HL-60 (cell line): ENCODE measurements at regions not wholly inside any gene's neighbourhood (a gene's known extent, or its start where the extent isn't known, plus 50 kb on each side); places are given as distances from the start of the nearest gene placed in this dataset.
"Not testable (repeated sequence)": the region's sequence is repeated elsewhere in the genome, so short reads cannot be mapped to it uniquely, and the experiment has no call there.

ENCODE experiments used
- POLR2AphosphoS5 ChIP-seq: IDR thresholded peaks from 2 replicates; pipeline ENCODE4 v1.6.1; 2012; ENCODE audit warnings: low read depth
- TF ChIP-seq, protein P1 (sequence below): IDR thresholded peaks from one replicate; pipeline ENCODE4 v1.5.1; 2011; ENCODE audit warnings: low read length, control low read depth, inconsistent platforms; ENCODE audit not compliant: insufficient read depth
- TF ChIP-seq, protein P2 (sequence below): IDR thresholded peaks from 2 replicates; pipeline ENCODE4 v1.6.1; 2012; ENCODE audit warnings: low read depth; ENCODE audit not compliant: insufficient replicate concordance

DNA sequence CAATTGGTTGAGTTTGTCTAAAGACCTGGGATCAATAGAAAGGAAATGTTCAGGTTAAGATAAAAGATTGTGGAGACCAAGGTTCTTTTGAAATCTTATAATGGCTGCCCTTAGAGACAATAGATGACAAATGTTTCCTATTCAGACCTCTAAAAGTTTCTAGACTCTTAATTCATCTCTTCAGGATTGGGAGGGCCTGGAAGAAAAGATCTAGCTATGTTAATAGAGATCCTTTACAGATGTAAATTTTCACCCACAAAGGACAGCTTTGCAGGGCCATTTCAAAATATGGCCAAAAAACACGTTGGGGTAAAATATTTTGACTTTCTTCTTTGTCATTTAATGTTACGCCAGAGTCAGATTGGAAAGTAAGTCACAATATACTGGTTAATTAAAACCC lies 1739.6 kb downstream of the ARAP2 start:
- TF ChIP-seq, protein P1, sequence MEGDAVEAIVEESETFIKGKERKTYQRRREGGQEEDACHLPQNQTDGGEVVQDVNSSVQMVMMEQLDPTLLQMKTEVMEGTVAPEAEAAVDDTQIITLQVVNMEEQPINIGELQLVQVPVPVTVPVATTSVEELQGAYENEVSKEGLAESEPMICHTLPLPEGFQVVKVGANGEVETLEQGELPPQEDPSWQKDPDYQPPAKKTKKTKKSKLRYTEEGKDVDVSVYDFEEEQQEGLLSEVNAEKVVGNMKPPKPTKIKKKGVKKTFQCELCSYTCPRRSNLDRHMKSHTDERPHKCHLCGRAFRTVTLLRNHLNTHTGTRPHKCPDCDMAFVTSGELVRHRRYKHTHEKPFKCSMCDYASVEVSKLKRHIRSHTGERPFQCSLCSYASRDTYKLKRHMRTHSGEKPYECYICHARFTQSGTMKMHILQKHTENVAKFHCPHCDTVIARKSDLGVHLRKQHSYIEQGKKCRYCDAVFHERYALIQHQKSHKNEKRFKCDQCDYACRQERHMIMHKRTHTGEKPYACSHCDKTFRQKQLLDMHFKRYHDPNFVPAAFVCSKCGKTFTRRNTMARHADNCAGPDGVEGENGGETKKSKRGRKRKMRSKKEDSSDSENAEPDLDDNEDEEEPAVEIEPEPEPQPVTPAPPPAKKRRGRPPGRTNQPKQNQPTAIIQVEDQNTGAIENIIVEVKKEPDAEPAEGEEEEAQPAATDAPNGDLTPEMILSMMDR = not testable (repeated sequence)
- TF ChIP-seq POLR2AphosphoS5 = not testable (repeated sequence)
- TF ChIP-seq, protein P2, sequence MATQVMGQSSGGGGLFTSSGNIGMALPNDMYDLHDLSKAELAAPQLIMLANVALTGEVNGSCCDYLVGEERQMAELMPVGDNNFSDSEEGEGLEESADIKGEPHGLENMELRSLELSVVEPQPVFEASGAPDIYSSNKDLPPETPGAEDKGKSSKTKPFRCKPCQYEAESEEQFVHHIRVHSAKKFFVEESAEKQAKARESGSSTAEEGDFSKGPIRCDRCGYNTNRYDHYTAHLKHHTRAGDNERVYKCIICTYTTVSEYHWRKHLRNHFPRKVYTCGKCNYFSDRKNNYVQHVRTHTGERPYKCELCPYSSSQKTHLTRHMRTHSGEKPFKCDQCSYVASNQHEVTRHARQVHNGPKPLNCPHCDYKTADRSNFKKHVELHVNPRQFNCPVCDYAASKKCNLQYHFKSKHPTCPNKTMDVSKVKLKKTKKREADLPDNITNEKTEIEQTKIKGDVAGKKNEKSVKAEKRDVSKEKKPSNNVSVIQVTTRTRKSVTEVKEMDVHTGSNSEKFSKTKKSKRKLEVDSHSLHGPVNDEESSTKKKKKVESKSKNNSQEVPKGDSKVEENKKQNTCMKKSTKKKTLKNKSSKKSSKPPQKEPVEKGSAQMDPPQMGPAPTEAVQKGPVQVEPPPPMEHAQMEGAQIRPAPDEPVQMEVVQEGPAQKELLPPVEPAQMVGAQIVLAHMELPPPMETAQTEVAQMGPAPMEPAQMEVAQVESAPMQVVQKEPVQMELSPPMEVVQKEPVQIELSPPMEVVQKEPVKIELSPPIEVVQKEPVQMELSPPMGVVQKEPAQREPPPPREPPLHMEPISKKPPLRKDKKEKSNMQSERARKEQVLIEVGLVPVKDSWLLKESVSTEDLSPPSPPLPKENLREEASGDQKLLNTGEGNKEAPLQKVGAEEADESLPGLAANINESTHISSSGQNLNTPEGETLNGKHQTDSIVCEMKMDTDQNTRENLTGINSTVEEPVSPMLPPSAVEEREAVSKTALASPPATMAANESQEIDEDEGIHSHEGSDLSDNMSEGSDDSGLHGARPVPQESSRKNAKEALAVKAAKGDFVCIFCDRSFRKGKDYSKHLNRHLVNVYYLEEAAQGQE = not testable (repeated sequence)
